ENCODE measurements at regions not wholly inside any gene's neighbourhood (a gene's known extent, or its start where the extent isn't known, plus 50 kb on each side); places are given as distances from the start of the nearest gene placed in this dataset.
A peak's percentile ranks its signal among the peaks of the same experiment; 100 is the strongest.
"Not testable (repeated sequence)": the region's sequence is repeated elsewhere in the genome, so short reads cannot be mapped to it uniquely, and the experiment has no call there.

DNA sequence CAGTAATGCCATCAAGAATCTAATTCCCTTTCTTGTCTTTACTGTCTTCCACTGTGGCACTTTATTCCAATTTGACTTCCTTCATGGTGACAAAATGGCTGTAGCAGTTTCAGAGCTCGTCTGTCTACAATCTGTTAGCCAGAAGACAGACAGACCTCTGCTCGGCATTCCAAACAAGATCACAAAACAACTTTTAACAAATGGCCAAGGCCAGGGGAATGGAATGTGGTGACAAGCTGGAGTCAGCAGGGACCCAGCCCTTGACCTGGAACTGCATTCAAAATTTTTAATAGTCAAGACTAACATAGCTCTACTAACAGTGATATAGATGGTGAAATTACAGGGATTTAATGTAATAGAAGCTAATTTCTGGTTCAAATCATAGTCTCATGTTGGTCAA lies 637.2 kb downstream of the ETS1 start:
- no peak for DNase-seq

DNA sequence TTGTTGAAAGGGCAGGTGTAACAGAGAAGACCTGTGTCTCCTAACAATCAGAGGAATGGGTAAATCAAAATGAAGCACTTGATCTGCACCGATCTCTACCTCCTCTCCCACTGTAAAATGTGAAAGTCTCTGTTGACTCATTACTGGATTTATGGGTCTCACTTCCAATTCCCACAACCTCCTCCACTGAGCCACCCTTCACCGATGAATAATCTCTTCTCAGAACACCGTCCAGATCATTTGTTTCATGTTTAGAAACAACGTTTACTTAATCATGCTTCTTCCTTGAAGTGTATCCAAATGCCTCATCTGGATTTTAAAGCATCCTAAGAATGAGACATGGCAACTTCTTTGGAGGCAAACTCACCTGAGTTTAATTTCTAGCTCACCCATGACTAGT lies 643.6 kb downstream of the ETS1 start:
- DNase-seq: no peak

DNA sequence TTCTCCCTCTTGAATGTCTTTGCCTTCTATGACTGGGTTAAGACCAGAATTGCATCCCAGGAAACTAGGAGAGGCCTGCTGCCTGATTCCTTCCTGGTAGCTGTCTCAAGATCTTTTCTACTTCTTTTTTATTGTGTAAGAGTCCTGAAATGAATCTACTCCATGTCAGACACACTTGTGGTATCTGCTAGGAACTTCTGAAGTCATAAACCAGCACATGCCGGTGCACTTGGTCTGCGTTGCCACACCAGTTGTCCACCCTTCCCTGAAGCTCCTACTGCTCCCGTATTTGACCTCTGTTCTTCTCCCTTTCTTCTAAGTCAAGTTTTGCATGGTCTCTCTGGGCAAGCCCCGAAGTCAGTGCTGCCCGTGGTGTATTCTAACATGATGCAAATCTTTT lies 644.2 kb downstream of the ETS1 start:
- DNase-seq: no peak

DNA sequence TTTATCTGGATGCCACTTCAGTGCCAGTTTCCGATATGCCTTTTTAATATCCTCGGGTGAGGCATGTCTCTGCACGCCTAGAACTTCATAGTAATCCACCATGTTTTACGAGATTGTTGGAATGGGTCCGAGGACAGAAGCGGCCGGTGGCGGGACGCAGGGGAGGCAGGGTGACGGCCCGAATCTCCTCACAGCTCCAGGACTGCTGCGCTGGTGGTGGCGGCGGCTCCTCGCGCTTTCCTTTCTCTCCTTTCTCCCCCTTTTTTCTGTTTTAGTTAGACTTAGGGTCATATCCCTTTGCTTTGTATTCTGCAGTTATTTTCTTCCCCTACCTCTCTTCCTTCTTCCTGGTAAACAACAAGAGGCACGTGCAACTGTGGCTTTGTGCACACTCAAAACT lies 645.8 kb downstream of the ETS1 start:
- not testable (repeated sequence) for DNase-seq

DNA sequence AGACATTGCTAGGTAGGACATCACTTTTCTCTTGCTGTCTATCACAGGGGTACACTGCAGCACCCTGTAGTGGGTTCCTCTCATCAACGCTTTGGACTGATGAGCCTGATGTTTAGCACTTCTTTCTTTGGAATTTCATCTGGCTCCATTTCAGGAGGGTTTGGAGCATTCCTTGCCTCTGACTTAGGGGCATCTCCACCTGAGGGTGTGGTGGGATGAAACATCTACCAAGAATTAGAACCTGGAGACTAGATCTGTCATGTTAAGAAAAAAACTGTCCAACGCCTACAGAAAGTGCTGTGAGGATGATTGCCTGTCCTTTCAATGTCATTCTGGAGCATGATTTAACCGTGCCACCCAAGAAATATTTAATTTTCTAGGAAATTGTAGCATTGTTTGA lies 648.4 kb downstream of the ETS1 start:
- no peak for DNase-seq

DNA sequence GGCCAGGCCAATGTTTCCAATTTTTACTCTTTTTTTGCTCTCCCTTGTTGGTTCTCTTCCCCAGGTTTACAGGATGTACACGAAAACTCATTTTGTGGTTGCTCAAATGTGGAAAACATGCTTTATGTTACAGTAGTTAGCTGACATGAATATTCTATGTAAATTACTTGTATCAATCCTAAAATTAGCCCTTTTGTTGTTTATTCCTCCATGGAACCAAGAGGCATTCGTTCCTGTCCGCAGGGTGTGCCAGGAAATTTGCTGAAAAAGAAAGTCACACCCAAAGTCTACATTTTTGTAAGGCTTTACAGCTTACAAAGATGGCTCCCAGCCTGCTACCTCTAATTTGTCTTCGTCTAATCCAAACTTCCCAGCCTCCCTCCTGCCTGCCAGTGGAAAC lies 652.3 kb downstream of the ETS1 start:
- no peak for DNase-seq

DNA sequence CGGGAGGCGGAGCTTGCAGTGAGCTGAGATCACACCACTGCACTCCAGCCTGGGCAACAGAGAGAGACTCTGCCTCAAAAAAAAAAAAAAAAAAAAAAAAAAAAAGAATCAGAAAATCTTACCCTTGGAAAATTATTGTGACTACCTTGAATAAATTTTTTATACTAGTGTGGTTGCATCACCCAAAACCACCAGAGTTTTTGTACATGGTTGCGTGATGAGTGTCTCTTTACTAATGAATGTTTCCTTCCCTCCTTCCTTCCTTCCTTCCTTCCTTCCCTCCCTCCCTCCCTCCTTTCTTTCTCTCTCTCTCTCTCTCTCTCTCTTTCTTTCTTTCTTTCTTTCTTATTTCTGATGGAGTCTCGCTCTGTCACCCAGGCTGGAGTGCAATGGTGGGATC lies 653.4 kb downstream of the ETS1 start:
- DNase-seq: not testable (repeated sequence)

DNA sequence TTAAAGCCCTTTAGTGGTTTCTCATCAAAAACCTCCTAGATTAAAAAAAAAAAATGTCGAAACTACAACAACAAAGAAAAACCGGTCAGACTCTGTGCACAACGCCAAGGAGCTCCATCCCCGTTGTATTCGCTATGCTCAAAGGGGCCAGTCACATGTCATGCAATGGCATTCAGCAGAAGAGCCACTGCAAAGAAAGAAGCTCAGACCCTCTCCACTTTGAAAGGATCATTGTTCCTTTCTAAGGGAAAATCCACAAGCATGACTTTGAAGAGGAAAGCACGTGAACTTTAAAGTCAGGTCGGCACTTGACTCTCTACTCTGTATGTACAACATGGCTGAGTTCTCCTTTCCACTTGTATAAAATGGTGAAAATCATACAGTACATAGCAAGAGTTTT lies 655.6 kb downstream of the ETS1 start:
- no peak for DNase-seq

DNA sequence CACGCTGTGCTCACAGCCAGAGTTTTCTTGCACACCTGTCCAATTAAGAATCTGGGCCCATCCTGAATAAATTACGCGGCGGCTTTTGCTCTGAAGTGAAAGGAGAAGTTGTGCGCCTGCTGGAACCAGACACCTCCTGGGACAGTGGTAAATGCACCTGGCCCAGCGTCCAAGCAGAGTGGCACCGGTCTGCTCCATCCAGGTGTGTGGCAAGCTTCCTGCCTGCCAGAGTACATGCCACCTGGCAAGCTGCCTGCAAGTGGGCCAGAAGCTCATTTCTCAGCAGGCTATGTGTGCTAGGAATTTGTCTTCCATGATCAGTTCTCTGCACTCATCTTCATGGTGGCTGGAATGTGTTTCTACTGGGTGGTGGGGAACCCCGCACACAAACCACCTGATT lies 660.6 kb downstream of the ETS1 start:
- no peak for DNase-seq

DNA sequence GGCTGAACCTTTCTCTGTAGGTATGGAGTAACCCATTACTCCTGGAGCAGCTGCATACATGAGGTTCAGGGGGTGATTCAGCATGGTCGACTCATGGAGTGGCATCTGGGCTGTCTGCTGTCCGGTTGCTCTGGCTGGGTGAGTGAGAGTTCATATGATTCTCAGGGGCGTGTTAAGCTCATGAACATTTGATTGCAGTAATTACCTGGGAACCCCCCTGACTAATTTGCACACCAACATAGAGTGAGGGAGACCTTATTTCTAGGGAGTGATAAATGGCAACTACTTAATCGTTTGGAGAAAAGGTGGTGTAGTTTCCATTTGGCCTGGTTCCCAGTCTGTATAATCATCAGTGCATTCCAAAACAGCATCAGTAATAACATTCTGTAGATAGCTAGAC lies 661.9 kb downstream of the ETS1 start:
- DNase-seq: no peak

DNA sequence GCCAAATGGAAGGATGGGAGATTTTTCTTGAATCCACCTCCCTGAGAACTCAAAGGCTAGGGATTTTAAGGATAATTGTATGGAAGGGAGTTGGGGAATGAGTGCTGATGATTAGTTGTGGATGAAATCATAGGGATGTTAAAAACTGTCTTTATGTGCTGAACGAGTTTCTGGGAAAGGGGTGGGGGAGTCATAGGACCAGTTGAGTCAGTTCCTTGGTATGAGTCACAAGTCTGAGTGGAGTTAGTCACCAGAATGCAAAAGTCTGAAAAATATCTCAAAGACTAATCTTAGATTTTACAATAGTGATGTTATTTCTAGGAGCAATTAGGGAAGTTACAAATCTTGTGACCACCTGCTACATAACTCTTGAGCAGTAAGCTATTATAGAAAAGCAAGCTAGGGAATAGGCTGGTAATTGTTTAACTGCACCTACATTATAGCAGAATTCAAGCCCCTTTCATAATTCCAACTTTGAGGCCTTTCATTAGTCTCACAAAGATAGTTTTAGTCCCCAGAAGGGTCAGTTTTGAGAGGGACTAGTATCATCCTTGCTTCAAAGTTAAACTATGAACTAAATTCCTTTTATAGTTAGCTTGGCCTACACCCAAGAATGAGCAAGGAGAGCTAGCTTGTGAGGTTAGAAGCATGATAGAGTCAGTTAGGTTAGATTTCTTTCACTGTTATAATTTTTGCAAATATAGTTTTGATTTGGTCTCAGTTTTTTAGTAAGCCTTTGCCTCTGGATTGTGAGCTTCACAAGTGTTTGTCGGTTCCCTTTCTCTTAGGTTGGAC lies 668.0 kb downstream of the ETS1 start:
- DNase-seq: no peak

DNA sequence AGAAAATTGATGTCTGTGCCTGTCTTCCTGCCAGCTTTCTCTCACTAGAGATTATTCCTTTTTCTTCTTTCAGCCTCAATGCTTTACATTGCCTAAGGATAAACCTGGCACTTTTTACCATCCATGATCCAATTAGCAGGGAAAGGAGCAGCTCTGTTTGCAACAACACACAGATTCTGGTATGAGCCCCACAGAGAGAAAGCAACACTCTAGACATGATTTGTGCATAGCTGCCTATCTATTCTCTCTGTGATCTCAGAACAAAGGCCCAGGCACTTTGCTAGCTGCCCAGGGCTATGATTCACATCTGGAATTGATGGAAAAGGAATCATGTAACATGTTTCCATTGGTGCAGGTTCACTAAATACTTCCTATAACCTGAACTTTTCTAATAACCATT lies 685.0 kb downstream of the ETS1 start:
- no peak for DNase-seq

DNA sequence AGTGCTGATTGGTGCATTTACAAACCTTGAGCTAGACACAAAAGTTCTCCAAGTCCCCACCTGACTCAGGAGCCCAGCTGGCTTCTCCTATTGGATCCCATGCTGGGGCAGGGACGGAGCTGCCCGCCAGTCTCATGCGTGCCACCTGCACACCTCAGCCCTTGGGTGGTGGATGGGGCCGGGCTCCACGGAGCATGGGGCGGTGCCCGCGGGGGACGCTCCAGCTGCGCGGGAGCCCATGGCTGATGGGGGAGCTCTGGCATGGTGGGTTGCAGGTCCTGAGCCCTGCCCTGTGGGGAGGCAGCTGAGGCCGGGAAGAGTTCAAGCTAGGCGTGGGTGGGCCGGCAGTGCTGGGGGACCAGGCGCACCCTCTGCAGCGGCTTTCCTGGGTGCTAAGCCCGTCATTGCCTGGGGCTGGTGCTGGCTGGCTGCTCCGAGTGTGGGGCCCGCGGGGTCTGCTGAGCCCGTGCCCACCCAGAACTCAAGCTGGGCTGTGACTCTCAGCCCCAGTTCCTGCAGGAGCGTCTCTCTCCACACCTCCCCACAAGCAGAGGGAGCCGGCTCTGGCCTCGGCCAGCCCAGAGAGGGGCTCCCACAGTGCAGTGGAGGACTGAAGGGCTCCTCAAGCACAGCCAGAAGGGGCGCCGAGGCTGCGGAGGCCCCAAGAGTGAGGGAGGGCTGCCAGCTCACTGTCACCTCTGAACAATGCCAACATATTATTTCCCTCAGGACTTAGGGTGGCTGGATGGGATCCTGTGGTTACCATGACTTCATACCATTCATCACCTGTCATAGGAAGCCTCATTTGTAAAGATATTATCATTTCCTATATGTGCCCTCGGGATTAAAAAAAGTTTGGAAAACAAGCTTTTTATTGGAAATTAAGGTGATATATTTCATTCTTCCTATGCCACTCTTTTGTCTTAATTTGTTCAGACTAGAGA lies 688.7 kb downstream of the ETS1 start:
- DNase-seq: no peak

DNA sequence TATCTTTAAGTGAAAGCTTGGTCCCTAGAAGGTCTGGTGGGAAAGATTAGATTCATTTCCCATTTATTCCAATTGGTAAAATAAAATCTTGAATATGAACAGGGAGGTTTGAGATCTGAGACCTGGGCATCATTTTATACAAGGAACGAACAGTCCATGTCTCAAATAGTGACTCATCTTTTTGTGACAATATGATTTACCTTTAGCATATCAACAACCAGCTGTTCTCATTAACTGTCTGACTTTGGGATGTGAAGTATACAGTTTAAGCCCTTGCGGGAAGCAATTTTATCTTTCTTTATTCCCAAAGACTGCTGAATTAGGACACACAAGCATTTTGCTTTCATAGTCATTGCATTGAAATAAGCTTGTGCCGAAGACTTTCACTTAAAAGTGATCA lies 691.6 kb downstream of the ETS1 start:
- no peak for DNase-seq

DNA sequence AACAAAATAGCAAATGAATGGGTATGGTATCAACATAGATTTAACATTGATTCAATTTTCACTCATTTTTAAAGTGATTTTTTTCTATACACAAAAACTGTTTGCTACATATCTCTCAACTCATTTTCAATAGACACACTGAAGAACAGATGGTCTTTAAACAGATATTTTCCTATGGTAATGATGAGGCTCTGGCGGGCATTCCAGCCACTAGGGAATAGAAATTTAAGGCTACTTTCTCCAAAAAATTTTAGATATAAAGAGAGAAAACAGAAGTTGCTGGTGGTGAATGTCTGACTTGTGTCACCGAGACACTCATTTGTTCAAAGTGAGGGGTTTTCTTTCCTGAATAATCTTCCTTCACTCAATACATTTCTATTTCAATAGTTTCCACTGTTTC lies 693.0 kb downstream of the ETS1 start:
- no peak for DNase-seq

DNA sequence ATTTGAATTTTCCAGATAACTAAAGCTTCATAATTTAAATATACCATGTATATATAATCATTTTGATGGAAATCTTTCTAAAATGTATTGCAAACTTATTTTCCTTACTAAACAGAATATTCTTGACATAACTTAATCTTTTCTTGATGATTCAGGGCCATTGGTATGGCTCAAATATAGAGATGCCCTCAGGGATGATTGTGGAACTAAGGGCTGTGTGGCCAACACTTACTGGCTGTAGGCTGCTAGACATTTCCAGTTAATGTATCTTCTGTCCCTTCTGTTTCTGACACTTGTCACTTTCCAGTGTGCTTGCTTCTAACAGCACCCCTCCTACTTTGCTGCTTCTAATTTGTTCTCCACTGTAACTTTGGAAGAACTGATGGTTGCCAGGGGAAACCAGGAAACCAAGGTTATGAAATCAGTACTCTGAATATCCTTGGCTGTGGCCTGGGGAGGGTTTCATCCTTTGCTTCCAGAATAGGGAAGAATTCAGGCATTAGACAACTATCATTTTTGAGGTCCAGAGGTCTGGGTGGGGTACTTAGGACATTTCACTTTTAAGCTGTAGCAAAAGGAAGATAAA lies 697.2 kb downstream of the ETS1 start:
- no peak for DNase-seq

DNA sequence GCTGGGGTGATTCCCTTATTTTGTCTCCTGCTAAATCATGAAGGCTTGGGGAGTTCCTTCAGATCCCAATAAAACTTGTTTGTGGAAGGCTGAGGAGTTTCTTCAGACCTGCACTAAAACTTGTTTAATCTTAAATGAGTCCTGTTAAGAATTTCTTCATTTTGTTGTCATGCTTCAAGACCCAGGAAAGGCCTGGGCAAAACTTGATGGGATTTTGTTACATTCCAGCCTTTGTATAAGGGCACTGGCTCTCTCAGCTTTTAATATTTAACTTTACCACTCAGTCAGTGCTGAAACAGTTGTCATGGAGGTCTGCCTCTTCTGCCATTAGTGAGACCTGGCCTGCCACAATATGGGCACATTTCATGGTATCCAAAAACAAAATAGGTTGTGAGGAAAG lies 699.0 kb downstream of the ETS1 start:
- no peak for DNase-seq

DNA sequence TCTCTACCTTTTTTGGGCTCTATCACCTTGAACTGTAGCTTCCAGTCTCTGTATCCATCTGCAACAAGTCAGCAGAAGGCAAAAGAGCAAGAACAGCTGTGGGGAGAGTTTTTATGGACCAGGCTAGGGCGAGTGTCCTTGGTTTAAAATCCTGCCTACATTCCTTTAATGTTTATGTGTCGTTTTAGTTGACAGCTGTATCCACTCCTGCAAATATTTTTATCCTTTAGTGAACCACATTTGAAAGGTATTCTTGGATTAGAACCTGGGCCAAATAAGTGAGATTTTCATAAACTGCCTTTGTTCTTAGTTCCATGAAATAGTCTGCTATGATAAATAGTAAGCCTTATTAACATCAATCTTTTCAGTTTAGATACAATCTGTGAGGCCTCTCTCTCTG lies 712.2 kb downstream of the ETS1 start:
- peak; percentile 46 for DNase-seq

DNA sequence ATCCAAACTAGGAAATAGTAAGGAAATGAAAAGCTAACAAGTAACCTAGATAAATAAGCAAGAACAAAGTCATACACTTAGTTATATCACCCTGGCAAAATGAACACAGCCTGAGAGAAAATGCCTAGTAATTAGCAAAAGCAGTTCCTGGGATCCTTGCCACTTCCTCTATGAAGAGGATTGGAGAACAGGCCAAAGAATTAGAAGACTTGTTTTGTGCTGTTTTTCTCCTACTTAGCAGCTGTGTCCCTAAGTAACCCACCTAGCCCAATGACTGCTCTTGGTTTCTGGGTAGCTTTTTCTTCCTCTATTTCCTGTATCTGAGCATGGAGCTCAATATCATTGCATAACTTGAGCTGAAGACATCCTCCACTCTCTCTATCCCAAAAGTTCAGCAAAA lies 713.9 kb downstream of the ETS1 start:
- DNase-seq: no peak

DNA sequence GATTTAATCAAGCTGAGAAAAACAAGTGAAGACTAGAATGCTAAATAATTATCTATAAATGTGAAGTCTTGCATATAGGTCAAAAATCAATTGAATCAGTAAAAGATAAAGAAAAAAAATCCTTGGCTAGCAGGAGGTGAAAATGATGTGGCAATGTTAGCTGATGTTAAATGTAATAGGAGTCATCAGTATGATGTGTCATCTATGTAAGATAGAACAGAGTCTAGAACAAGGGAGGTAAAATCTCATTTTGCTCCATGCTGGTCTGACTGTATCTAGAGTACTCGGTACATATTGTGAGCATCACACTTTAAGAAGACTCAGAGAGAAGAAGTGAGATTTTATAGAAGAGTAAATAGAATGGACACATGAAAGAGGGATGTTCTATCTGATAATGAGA lies 721.2 kb downstream of the ETS1 start:
- no peak for DNase-seq

DNA sequence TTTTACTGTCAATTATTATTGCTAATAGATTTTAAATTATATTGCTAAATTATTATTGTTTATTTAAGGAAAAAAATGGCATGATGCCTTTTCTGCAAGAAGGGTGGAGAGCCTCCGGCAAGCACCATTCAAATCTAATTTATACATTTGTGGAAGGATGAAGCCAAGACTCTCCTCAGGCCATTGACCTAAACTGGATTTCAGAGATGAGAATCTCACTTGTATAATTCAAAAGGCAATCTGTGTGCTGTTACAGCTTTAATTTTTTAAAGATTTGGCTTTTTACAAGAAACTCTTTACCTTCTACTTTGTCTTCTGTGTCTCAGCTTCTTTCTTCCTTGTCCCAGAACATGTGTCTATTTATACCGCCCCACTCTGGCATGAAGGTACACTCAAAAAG lies 722.5 kb downstream of the ETS1 start:
- no peak for DNase-seq

DNA sequence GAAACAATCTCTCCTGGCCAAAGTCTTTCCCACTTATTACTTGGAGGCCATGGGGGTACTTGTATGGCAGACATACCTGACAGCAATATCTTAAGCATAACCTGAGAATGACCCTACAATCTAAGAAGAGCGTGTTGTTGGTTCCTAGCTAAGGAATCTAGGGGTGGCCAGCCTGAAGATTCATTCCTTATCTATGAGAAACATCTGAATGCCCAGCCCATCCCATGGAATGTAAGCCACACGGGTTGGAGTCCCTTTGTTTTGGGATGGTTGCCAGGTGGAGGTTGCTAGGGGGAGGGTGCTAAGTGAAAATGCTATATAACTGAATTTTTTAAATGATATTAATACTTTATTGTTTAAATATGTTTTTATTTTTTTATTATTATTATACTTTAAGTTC lies 725.0 kb downstream of the ETS1 start:
- DNase-seq: no peak

DNA sequence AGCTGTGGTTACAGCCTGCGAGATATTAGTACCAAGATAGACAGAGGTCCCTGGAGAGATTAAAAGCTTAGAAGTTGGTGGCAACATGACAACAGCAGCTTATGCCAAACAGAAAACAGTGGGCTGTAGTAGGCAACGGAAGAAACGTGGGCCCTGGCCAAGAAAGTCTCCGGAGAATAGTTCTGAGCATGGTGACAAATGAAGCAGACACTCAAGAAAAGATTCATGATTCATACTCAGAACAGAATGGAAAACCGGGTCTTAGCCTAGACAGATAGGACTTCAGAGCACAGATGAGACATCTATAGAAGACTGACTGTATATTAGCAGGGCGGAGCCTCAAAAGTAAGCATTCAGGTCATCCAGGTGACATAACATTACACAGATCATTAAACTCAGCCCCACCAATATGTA lies 727.4 kb downstream of the ETS1 start:
- no peak for DNase-seq
